HG03432 (cell line): ENCODE measurements at regions not wholly inside any gene's neighbourhood (a gene's known extent, or its start where the extent isn't known, plus 50 kb on each side); places are given as distances from the start of the nearest gene placed in this dataset.

ENCODE experiments used
- ATAC-seq: cut with Tn5 transposase; IDR thresholded peaks from one replicate; pipeline ENCODE4 v1.9.1; 2021; ENCODE audit warnings: mild to moderate bottlenecking, moderate library complexity; ENCODE audit not compliant: unreplicated experiment

GRCh38 chr7:110084181-110084807, 1006.6 kb upstream of the LRRN3 start:
- no peak for ATAC-seq

GRCh38 chr7:110090110-110090820, 1000.7 kb upstream of the LRRN3 start:
- ATAC-seq: peak; percentile 74

GRCh38 chr7:110095372-110096052, 995.4 kb upstream of the LRRN3 start:
- no peak for ATAC-seq

- no peak for ATAC-seq
These were observed 986.7 kb upstream of the LRRN3 start for GRCh38 chr7:110104243-110104642.

GRCh38 chr7:110105307-110105706, 985.6 kb upstream of the LRRN3 start:
- ATAC-seq: no peak

- ATAC-seq: no peak
These were observed 985.1 kb upstream of the LRRN3 start for GRCh38 chr7:110105840-110106239.

- ATAC-seq: no peak
These were observed 970.9 kb upstream of the LRRN3 start for GRCh38 chr7:110119883-110120581.

- ATAC-seq: no peak
These were observed 961.8 kb upstream of the LRRN3 start for GRCh38 chr7:110129159-110129558.

- no peak for ATAC-seq
These were observed 960.3 kb upstream of the LRRN3 start for GRCh38 chr7:110130669-110131068.

GRCh38 chr7:110131344-110131743, 959.6 kb upstream of the LRRN3 start:
- no peak for ATAC-seq

GRCh38 chr7:110139056-110139455, 951.9 kb upstream of the LRRN3 start:
- ATAC-seq: no peak

GRCh38 chr7:110142939-110143526, 947.9 kb upstream of the LRRN3 start:
- no peak for ATAC-seq

GRCh38 chr7:110144599-110144998, 946.3 kb upstream of the LRRN3 start:
- no peak for ATAC-seq

- ATAC-seq: no peak
These were observed 942.9 kb upstream of the LRRN3 start for GRCh38 chr7:110148054-110148453.

- ATAC-seq: no peak
These were observed 937.7 kb upstream of the LRRN3 start for GRCh38 chr7:110153222-110153621.

GRCh38 chr7:110156511-110156910, 934.4 kb upstream of the LRRN3 start:
- ATAC-seq: no peak

- no peak for ATAC-seq
These were observed 933.1 kb upstream of the LRRN3 start for GRCh38 chr7:110157631-110158362.

- no peak for ATAC-seq
These were observed 922.9 kb upstream of the LRRN3 start for GRCh38 chr7:110168010-110168409.

- ATAC-seq: no peak
These were observed 920.1 kb upstream of the LRRN3 start for GRCh38 chr7:110170841-110171240.

- no peak for ATAC-seq
These were observed 913.5 kb upstream of the LRRN3 start for GRCh38 chr7:110177463-110177862.
